IMR-90 (cell line): ENCODE measurements at regions not wholly inside any gene's neighbourhood (a gene's known extent, or its start where the extent isn't known, plus 50 kb on each side); places are given as distances from the start of the nearest gene placed in this dataset.

ENCODE experiments used
- CHD1 ChIP-seq: IDR thresholded peaks from 2 replicates; pipeline ENCODE4 v1.6.1; 2012; ENCODE audit warnings: low read depth, low read length, improper control_type of control experiment
- CTCF ChIP-seq: conservative IDR thresholded peaks from 2 replicates; pipeline ENCODE4 v1.5.1; 2012; ENCODE audit warnings: mild to moderate bottlenecking, low read depth, low read length, improper control_type of control experiment
- FOS ChIP-seq: fragments of 150-350 bp; IDR thresholded peaks from 2 replicates; pipeline ENCODE4 v1.6.1; 2016; ENCODE audit warnings: low read depth, low read length
- MAFK ChIP-seq: IDR thresholded peaks from 2 replicates; pipeline ENCODE4 v1.6.1; 2012; ENCODE audit warnings: low read depth, low read length, improper control_type of control experiment
- MAZ ChIP-seq: IDR thresholded peaks from 2 replicates; pipeline ENCODE4 v1.6.1; 2012; ENCODE audit warnings: low read depth, mild to moderate bottlenecking, low read length, improper control_type of control experiment, moderate library complexity, borderline replicate concordance
- MXI1 ChIP-seq: IDR thresholded peaks from 2 replicates; pipeline ENCODE4 v1.6.1; 2012; ENCODE audit warnings: low read depth, mild to moderate bottlenecking, low read length, moderate library complexity, borderline replicate concordance
- POLR2A ChIP-seq: IDR thresholded peaks from 2 replicates; pipeline ENCODE4 v1.6.1; 2012; ENCODE audit warnings: mild to moderate bottlenecking, low read depth, low read length
- RAD21 ChIP-seq: IDR thresholded peaks from 2 replicates; pipeline ENCODE4 v1.6.1; 2012; ENCODE audit warnings: low read length, improper control_type of control experiment
- RCOR1 ChIP-seq: IDR thresholded peaks from 2 replicates; pipeline ENCODE4 v1.6.1; 2012; ENCODE audit warnings: mild to moderate bottlenecking, low read length, improper control_type of control experiment; ENCODE audit not compliant: insufficient replicate concordance
- RFX5 ChIP-seq: IDR thresholded peaks from 2 replicates; pipeline ENCODE4 v1.8.0; 2012; ENCODE audit warnings: low read depth, mild to moderate bottlenecking, low read length, moderate library complexity
- TF ChIP-seq, protein P1 (sequence below): fragments of 150-350 bp; IDR thresholded peaks from 2 replicates; pipeline ENCODE4 v1.6.1; 2017; ENCODE audit warnings: mild to moderate bottlenecking, antibody characterized with exemption, low read length, low read depth

DNA sequence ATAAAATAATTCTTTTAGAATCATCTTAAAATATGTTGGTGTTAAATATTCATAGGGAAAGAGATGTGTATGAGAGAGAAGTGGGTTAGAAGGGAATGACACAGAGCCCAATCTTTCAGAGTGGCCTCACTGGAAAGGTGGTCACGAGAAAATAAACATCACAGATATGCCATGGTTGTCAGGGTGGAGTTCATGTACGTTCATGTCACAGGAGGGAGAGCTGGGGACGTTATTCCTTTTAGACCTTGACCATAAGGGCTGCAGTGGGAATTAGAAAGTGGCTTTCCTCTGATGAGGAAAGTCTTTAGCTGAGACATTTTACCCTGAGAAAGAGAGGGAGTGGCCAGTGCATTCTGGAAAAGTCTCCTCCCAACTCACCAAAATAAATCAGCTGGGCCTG lies 90.6 kb upstream of the TNR start:
- TF ChIP-seq CTCF = no peak
- no peak for TF ChIP-seq MAZ
- no peak for TF ChIP-seq CHD1
- TF ChIP-seq MXI1 = no peak
- no peak for TF ChIP-seq MAFK
- TF ChIP-seq RFX5 = no peak
- TF ChIP-seq POLR2A = no peak
- TF ChIP-seq RAD21 = no peak
- no peak for TF ChIP-seq RCOR1
- TF ChIP-seq FOS = no peak
- TF ChIP-seq, protein P1, sequence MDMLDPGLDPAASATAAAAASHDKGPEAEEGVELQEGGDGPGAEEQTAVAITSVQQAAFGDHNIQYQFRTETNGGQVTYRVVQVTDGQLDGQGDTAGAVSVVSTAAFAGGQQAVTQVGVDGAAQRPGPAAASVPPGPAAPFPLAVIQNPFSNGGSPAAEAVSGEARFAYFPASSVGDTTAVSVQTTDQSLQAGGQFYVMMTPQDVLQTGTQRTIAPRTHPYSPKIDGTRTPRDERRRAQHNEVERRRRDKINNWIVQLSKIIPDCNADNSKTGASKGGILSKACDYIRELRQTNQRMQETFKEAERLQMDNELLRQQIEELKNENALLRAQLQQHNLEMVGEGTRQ = no peak
